HL-60 (cell line): ENCODE measurements at regions not wholly inside any gene's neighbourhood (a gene's known extent, or its start where the extent isn't known, plus 50 kb on each side); places are given as distances from the start of the nearest gene placed in this dataset.

ENCODE experiments used
- DNase-seq, 2 experiments: peaks; one replicate each; pipeline ENCODE4 v3.0.0-alpha.2; 2010 to 2020; ENCODE audit warnings: low read depth in 1 of 2, low spot score in 1 of 2
- H3K27ac ChIP-seq: fragments of 250-450 bp; sonication (Bioruptor Pico); replicated peaks from 2 replicates; pipeline ENCODE4 v1.5.1; 2020; ENCODE audit warnings: mild to moderate bottlenecking, moderate library complexity
- H3K27me3 ChIP-seq: fragments of 250-450 bp; sonication (Bioruptor Pico); 2 replicates; pipeline ENCODE4 v1.5.1; 2021; ENCODE audit warnings: mild to moderate bottlenecking, moderate library complexity; ENCODE audit not compliant: insufficient read depth, poor library complexity, severe bottlenecking
- H3K4me3 ChIP-seq: replicated peaks from 2 replicates; pipeline ENCODE4 v1.5.1; 2011; ENCODE audit warnings: mild to moderate bottlenecking, control low read depth, low read length; ENCODE audit not compliant: insufficient read depth
- GABPA ChIP-seq: IDR thresholded peaks from 2 replicates; pipeline ENCODE4 v1.6.1; 2012; ENCODE audit warnings: low read depth
- POLR2AphosphoS5 ChIP-seq: IDR thresholded peaks from 2 replicates; pipeline ENCODE4 v1.6.1; 2012; ENCODE audit warnings: low read depth
- SPI1 ChIP-seq: IDR thresholded peaks from 2 replicates; pipeline ENCODE4 v1.6.1; 2012; ENCODE audit warnings: low read depth, mild to moderate bottlenecking, borderline replicate concordance
- TF ChIP-seq, protein P1 (sequence below): IDR thresholded peaks from 2 replicates; pipeline ENCODE4 v1.6.1; 2012; ENCODE audit warnings: low read depth; ENCODE audit not compliant: insufficient replicate concordance
- TF ChIP-seq, protein P2 (sequence below): IDR thresholded peaks from one replicate; pipeline ENCODE4 v1.5.1; 2011; ENCODE audit warnings: low read length, control low read depth, inconsistent platforms; ENCODE audit not compliant: insufficient read depth

DNA sequence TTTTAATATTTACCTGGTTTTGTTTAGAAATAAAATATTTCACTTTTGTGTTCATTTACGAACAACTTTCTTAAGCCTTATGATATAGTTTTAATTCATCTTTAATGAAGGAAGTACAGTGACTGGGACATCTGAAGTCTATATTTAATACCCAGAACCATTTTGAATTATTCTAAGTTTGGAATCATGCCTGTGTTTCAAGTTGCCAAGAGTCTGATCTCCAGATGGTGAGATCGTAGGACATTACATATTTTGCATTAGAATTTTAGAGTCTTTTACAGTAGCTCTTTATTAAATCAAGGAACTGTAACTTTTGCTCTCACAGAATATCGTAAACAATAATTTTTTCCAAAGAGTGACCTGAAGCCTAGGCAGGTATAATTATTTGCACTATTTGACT is 420.7 kb downstream of the SI start:
- H3K27me3 ChIP-seq, result no peaks in the 10 kb centered on the region
- TF ChIP-seq, protein P1, sequence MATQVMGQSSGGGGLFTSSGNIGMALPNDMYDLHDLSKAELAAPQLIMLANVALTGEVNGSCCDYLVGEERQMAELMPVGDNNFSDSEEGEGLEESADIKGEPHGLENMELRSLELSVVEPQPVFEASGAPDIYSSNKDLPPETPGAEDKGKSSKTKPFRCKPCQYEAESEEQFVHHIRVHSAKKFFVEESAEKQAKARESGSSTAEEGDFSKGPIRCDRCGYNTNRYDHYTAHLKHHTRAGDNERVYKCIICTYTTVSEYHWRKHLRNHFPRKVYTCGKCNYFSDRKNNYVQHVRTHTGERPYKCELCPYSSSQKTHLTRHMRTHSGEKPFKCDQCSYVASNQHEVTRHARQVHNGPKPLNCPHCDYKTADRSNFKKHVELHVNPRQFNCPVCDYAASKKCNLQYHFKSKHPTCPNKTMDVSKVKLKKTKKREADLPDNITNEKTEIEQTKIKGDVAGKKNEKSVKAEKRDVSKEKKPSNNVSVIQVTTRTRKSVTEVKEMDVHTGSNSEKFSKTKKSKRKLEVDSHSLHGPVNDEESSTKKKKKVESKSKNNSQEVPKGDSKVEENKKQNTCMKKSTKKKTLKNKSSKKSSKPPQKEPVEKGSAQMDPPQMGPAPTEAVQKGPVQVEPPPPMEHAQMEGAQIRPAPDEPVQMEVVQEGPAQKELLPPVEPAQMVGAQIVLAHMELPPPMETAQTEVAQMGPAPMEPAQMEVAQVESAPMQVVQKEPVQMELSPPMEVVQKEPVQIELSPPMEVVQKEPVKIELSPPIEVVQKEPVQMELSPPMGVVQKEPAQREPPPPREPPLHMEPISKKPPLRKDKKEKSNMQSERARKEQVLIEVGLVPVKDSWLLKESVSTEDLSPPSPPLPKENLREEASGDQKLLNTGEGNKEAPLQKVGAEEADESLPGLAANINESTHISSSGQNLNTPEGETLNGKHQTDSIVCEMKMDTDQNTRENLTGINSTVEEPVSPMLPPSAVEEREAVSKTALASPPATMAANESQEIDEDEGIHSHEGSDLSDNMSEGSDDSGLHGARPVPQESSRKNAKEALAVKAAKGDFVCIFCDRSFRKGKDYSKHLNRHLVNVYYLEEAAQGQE, result no peak
- TF ChIP-seq GABPA, result no peak
- TF ChIP-seq SPI1, result no peak
- no peak for TF ChIP-seq POLR2AphosphoS5
- TF ChIP-seq, protein P2, sequence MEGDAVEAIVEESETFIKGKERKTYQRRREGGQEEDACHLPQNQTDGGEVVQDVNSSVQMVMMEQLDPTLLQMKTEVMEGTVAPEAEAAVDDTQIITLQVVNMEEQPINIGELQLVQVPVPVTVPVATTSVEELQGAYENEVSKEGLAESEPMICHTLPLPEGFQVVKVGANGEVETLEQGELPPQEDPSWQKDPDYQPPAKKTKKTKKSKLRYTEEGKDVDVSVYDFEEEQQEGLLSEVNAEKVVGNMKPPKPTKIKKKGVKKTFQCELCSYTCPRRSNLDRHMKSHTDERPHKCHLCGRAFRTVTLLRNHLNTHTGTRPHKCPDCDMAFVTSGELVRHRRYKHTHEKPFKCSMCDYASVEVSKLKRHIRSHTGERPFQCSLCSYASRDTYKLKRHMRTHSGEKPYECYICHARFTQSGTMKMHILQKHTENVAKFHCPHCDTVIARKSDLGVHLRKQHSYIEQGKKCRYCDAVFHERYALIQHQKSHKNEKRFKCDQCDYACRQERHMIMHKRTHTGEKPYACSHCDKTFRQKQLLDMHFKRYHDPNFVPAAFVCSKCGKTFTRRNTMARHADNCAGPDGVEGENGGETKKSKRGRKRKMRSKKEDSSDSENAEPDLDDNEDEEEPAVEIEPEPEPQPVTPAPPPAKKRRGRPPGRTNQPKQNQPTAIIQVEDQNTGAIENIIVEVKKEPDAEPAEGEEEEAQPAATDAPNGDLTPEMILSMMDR, result no peak
- no peak overlapping the region for H3K27ac ChIP-seq
- DNase-seq, result no peak
- no peak overlapping the region for H3K4me3 ChIP-seq

DNA sequence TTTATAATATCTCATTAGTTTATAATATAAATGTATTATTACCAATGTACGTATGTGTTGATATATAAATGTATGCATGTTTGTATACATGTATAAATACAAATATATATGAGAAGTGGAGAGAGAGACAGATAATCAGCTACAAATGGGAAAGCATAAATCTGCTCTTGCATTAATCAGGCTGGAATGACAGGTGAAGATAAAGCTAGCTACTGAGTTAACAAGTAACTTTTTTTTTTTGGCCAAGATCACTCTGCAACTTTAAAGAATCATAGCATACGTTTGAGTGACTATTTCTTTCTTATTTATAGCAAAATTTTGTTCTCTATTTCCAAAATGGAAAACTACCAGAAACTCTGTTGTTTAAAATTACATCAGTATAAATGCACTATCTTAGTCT is 422.8 kb downstream of the SI start:
- TF ChIP-seq GABPA, result no peak
- TF ChIP-seq SPI1, result no peak
- TF ChIP-seq, protein P2, result no peak
- TF ChIP-seq, protein P1, result no peak
- TF ChIP-seq POLR2AphosphoS5, result no peak
- no peak overlapping the region for H3K27ac ChIP-seq
- no peak overlapping the region for H3K4me3 ChIP-seq
- no peaks in the 10 kb centered on the region for H3K27me3 ChIP-seq
- DNase-seq, result no peak

DNA sequence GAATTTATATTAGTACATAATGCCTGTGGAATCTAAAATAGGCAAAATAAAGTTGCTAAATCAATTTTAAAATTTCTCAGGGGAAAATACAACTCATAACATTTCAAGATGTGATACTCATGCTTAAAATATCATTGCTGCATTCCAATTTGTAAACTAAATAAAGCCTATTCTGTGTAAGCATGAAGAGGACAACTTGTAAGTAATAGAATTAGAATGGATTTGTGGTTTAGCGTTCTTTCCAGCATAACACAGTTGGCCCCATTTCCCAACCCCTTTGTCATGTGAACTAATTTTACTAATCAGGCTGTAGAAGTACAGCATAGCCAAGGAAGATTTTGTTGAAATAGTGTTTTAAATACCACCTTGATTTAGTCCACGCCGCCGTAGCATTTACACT is 437.2 kb downstream of the SI start:
- Histone ChIP-seq H3K4me3 (no peak overlapping the region), H3K27me3 (no peaks in the 10 kb centered on the region), H3K27ac (no peak overlapping the region)
- TF ChIP-seq, protein P2, result no peak
- TF ChIP-seq SPI1 (no peak), POLR2AphosphoS5 (no peak)
- TF ChIP-seq, protein P1, result no peak
- no peak for DNase-seq
